Stimulated activated CD4-positive, alpha-beta T cell treated with anti-CD3 and anti-CD28 coated beads, Interleukin-1b, Interleukin-23, amount 100 ng/mL, for 1 hour (primary cell): ENCODE measurements at regions not wholly inside any gene's neighbourhood (a gene's known extent, or its start where the extent isn't known, plus 50 kb on each side); places are given as distances from the start of the nearest gene placed in this dataset.

Source experiments
- DNase-seq, 2 donors: peaks; one replicate each; pipeline ENCODE4 v3.0.0-alpha.2; 2020; ENCODE audit warnings: low read depth in 2 of 2

DNA sequence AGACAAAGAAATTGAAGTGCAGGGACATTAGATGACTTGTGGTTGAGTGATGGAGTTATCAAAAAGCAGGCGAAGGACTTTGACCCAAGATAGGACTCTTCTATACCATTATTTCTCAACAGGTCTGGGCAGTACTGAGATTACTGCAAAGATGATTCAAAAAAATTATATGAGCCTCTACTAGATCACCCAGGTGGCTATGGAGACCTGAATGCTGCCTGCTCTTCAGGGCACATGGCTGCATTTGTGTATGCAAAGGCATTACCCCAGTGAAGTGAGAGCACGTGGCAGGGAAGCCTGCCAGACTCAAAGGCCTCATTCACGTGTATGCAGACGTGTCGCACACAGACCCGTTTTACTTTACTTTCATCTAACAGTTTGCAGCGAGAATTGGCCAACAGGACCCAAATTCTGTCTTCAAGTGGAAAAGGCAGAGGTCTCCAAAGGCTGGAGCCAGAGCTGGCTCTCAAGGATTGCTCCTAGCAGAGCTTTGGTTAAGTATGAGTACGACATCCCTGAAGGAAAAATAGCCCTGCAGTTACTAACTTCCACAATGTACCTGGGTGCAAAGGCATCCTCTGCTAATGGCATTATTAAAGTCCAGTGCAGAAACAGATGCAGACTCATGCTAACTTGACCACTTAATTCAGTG is 113.8 kb upstream of the ARMC2 start:
- no peak for DNase-seq

DNA sequence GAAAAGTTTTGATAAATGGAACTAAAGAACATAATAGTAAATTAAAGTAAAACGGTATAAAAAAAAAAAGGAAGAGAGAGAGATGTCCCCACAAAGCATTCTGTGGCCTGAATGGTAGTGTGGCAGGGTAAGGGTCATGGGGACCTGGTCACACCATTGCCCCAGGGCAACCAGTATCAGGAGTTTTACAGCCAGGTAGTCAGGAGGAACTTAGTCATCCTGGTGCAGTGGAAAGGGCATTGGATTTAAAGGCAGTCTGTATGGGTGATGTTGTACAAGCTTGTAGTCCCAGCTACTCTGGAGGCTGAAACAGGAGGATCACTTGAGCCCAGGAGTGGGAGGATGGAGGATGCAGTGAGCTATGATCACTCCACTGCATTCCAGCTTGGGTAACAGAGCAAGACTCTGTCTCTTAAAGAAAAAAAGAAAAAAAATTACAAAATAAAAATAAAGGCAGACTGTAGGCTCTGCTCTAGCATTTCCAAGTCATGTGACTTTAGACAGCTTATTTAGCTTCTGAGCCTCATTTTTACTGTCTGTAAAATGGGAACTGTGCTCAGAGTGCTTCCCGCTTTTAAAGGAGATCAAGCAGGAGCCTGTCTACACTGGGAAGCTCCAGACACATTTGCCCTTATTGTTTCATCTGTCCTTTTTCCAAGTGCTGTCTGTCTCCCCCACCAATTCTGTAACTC is 112.8 kb upstream of the ARMC2 start:
- no peak for DNase-seq

DNA sequence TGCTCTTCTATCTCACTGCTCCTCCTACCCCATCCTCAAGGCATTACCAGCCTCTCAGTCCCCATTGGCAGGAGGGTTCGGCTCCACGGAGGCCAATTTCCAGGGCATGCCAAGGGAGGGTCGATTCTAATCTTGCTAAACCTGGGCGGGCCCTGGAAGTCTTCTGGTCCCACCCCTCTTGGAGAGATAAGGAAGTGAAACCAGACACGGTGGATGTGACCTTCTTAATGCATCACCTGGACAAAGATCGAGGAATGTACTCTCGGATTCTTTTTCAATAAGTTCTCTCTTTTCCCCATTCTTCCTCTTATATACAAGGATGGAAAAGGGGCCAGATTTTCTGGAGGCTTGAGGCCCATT is 112.2 kb upstream of the ARMC2 start:
- no peak for DNase-seq

DNA sequence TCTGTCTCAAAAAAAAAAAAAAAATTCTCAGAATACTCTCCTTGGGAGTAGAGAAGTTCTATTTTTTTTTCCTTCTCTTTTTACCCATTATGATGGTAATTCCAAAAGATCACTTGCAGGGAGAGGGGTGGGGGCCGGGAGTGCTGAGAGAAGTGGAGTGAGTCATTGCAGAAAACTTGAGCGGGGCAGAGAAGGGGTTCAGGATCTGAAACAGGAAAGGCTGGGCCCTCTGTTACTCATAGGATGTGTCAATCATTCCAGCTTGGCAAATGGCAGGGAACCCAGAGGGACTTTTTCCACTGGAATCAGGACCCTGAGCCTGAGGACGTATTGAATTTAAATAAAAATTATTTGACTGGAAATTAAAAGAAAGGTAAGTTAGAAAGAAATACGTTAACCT is 111.4 kb upstream of the ARMC2 start:
- DNase-seq, result no peak

DNA sequence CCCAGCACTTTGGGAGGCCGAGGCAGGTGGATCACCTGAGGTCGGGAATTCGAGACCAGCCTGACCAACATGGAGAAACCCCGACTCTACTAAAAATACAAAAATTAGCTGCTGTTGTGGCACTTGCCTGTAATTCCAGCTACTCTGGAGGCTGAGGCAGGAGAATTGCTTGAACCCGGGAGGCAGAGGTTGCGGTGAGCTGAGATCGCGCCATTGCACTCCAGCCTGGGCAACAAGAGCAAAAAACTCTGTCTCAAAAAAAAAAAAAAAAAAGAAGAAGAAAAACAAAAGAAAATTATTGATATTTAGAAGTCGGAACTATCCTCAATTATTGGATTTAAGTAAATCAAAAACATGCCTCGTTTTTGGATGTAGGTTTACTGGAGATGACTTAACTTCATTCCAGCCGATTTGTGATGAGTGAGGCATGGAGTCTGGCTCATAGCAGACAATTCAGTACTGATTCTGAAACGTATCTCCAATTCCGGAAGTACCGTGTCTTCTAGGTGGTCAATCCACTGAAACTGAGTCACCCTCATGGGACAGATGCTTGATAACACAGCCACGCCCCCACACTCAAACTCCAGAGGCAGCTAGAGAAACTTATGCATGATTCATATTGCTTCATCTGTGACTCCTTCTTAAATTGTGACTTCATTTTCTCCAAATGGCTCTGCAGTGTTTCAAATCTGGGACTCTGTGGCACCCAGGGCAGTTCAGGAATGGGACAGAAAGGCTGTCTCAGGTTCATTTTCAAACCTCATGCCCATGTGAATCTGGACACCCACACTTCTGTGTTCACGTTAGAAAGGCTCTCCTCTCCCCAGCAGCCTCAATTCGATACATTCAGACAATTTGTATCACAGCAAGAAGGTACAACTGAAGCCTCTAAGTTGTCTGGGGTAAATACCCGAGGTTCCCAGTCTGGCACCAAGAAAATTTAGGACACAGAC is 110.4 kb upstream of the ARMC2 start:
- no peak for DNase-seq

DNA sequence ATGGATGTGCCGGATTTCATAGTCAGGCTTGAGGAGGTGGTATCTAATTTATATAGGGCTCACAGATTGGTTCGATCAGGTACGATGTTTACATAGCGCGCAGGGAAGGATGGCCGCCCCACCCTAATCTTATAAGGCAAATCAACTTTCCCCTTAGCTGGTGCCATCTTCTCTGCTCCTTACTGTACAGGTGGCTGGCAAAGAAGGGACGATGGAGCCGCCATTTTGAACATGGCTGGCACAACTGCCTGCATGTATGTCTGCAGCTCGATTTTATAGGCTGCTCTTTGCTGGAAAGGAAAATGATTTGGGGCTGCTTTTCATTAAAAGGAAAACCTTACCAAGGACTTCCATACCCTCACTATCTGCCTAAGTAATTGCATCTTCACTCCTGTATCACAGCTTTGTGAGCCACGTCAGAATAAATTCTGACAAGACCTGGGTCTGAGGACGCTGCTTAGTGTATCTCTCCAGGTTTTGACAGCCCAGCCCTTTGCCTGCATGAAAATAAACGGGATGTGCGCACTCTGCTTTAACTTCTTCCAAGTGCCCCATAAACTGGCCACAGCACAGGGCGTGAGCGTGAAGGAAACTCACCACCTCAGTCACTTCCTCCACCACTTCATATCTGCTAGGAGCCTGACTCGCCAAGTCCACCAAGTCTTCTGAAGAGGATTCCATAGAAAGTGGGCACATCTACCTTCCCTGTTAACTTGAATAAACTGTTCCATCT is 109.4 kb upstream of the ARMC2 start:
- DNase-seq, result no peak

DNA sequence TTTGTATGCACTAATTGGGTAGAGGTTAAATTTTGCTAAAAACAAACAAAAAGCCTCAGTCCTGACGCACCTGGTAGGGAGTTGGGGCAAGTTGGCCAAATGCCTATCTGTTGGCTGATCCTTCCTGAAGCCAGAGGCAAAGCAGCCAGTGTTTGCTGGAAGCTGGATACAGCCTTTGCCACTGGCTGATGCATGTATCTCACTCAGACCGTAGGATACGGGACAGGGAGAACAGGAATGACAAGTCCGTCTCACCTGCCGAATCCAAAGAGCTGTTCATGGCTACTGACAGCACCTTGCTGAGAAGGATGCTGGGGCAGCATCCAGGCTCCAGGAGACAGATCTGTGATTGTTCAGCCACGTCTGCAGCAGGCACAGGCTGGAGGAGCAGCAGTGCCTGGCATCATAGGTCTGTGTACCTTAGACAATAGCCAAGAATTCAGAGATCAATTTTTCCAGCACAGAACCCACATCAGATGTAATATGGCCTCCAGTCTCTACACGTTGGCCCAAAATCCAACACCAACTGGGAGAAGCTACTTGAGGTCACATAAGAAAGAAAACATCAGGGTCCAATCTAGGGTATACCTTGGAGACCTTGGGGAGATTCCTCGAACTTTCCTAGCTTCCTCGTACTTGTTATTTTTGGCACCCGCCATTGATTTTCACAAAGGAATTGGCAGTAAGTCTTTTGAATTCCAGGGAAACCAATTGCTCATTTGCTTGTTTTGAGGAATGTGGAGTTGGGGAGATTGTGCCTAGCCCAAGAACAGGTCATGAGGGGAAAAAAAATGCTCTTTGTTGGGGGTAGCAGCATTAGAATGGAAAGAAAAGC is 108.5 kb upstream of the ARMC2 start:
- DNase-seq, result no peak

DNA sequence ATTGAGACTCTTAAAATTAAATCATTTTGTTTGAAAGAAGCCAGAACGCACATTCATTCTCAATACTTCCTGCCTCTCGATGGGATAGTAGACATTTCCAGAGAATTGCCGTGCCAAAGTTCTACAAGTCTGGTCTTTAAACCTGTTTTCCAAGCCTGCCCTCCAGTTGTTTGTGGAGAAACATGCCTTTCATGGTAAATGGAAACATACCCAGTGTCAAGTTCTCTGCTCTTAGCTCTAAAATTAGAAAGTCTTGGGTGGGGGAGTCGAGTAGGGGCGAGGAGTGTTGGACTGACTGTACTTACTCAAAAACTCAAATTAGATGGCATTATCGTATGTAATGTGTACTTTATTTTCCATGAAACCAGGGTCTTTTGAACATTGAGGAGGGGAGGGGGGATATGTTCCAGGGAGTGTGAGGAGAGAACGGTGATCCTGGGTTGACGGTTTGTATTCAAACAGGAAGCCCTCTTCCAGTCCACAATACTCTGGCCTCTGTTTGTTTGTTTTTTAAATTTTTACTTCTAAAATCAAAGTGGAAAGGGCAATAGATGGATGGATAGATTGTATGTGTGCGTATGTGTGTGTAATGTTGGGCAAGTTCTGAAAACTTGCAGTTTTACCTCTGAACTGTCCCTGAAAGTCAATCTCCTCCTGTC is 106.8 kb upstream of the ARMC2 start:
- no peak for DNase-seq

DNA sequence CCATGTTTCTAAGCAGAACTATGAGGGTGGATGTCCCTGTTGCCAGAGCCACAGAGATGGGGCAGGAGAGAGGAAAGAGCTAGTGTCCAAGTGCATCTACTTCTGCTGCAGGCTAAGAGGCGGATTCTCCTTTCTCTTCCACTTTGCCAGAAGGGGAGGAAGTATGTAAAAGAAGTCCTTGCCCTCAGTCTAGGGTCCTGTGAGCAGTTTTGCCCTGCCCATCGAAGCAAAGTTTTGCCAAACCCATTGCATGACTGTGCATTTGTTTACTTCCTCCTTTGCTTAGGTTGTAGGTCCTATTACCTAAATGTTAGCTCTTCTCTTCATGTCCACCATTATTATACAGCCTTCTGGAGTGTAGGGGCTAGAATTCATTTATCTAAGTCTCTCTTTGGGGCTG is 106.2 kb upstream of the ARMC2 start:
- DNase-seq, result no peak

DNA sequence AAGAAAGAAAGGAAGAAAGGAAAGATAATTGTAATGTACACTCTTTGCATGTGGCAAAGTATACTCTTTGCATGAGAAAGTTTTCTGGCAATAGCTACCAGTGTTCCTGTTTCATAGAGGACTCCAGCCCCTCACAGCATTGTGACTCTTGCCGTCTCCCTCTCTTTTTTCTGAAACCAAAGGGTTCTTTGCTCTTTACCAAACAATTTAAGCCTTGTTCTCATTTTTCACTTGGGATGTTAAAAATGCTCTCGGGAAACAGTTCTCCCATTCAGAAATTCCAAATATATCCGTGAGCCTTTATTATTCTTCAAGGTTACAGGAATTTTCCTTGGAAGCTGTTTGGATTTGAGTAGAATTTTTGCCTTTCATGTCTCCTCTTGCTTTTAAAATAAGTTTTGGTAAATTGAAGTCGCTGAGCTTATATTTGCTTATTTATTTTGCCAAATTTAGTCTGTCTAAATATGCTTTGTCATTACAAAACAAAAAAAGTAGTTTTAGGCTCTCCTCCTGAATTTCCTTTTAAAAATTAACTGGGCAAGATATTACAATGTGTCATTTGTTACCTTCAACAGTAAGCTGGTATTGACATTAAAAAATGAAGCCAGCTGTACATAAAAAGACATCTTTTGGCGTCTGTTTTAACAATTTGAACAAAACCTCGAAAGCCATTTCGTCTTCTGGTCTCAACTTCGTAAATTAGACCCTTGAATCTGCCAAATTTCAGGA is 103.8 kb upstream of the ARMC2 start:
- no peak for DNase-seq

DNA sequence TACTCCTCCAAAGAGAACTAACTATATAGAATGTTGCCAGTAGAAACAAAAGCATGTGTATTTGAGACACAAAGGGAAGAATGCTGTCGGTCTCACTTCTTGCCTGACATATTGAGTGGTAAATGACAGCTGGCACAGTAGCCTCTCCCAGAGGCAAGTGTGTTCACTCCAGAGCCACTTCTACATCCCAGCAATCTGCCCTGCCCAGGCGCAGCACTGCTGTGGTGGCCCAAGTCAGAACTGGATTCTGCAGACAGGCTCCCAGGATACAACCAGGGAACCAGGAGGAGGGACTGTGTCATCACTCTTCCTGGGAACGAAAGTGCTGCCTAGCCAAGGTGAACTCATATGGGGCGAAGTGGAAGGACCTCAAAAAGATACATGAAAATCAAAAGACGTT is 103.2 kb upstream of the ARMC2 start:
- no peak for DNase-seq

DNA sequence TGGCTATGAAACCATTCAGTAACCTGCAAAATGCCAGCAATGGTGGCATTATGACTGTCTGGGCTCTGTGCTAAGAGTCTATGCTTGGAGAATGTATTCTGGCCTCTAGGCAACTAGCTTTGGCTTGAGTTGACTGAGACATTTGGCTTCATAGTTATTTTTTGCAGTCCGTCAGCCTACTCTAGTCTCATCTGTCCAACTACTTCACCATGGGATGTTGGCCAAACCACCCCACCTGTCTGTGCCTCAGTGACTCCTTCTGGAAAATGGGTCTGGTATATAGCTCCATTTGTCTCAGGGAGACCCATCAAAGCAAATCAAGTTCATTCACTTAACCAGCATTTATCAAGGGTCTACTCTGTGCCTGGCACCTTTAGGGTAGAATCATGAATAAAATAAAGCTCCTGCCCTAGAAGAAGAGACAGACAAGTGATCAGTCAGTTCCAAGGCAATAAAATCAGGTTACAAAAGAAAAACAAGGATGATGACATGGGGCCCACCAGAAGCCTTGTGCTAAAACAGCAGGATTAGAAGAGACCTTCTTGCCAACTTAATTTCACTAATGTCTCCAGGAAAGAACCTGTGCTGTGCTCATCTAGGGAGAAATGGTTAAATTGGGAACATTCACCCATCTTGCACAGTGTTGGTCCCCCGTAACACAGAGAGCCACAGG is 102.4 kb upstream of the ARMC2 start:
- DNase-seq, result no peak

DNA sequence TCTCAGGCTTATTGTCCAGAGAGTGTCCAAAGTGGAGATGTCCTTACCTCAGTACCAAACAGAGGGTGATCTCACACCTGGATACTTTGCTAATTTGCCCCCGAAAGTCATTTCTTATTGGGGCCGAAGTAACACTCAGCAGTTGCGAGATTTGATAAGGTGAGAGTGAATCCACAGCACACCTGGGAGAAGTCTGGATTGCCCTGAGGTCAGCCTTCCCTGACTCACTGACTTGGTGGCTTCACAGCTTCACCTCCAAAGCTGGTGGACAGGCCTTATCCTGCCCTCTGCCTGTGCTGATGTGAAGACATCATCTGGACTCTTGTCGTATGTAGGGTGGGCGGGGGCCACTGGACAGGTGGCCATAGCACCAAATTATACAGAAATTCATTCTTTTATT is 101.9 kb upstream of the ARMC2 start:
- no peak for DNase-seq

DNA sequence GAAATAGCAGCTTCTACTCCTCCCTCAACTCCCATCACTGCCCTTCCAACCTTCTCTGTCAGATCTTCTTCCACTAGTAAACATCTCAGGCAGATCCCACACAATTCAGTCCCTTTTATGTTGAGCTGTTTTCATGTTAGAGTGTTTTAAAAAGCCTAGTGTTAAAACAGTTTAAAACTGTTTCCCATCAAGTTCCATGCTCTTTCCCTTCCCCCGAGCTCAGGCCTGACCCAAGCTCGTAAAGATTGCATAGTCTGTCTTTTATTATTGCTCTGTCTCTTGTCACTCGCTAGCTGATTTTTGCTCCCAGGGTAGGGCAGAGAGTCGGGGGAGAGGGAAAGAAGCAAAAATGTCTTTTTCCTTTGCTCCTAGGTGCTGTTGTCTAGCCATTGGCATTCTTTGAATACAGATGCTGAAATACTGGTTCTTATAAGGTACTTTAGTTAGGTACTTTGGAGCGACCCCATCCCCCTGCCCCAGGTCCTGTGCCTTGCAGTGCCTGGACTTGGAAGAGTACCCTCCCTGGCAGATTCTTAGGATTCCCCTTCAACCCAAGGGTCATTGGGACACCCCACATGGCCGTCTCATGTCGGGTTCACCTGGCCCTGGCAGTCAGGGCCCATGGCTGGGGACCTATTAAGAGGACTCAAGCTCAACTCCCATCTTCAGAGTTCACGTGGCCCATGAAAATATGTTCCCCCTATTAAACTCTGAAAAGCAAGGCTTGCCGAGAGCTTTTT is 101.2 kb upstream of the ARMC2 start:
- no peak for DNase-seq

DNA sequence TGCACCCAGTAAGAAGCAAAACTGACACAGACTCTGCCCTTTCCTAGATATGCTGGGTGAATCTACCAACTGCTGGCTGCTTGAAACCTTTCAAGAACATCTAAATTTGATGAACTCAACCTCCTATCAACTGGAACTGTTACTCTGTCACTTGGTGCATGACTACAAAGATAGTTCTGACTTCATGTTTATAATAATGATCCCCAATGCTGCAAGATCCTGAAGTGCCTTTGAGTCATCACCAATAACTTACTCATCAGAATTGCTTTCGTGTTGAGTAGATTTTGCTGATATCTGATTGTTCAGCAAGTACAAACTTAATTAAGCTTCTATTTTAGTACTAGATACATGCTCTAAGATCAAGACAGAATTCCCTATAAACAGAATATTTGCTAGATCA is 100.2 kb upstream of the ARMC2 start:
- no peak for DNase-seq

DNA sequence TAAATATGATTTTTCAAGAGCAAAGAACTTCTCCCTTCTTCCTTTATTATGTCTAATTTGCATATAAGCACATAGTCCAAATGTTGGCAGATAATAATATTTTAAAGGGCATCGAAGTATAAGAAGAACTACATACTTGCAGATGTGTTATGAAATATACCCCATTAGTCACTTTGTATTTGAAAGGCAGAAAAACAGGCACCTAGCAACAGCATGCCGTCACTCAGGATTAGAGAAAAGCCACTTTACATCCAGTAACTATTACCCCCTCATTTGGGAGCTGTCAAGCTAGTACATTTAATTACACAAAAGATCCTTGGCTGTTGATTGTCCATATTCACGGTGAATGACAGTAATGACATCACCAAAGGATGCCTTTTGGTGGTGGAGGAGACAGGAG is 99.3 kb upstream of the ARMC2 start:
- DNase-seq, result no peak

DNA sequence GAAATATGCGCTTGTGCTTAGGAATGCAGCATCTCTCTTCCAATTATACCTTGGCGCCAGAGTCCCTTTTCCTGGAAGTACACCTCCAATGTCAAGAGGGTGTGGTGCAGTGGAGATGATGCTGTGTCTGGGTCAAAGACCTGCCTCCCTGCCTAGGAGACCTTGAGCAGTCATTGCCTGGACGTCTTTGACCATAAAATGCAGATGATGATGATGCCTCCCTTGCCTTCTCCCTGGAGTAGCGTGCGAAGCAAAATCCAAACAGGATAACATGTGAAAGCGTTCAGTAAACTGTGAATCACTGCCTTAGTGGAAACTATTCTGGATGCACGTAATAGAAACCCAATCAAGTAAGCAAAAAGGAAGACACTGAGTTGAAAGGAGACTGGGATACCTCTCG is 97.4 kb upstream of the ARMC2 start:
- DNase-seq, result no peak

DNA sequence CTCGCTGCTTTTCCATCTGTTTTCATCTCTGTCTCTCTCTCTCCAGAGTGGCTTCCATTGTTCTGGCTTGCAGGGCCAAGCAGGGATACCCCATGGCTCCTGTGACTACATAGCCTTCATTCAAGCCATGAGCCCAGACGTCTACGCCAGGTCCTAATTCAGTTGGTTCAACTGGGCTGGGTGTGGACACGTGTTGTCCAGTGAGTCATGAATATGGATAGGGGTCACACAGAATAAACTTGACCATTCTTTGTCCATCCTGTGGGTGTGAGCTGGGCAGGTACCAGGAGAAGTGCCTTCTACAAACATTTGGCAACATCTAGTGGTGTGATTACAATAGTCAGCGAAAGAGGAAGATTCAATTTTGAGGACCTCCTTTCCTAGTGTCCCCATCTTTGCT is 96.9 kb upstream of the ARMC2 start:
- DNase-seq, result no peak
